ENCODE measurements at regions not wholly inside any gene's neighbourhood (a gene's known extent, or its start where the extent isn't known, plus 50 kb on each side); places are given as distances from the start of the nearest gene placed in this dataset.

- Histone ChIP-seq H3K4me3 (ENCODE audit: low read length) (no peak overlapping the region), H3K36me3 (replicated peaks; ENCODE audit: insufficient read depth, low read length) (no peaks in the 10 kb centered on the region), H3K4me1 (ENCODE audit: low read length) (no peaks in the 10 kb centered on the region), H3K79me2 (ENCODE audit: low read length) (no peaks in the 10 kb centered on the region), H3K9me3 (replicated peaks; ENCODE audit: insufficient read depth, low read length) (no peaks in the 10 kb centered on the region), H3F3A (ENCODE audit: insufficient read depth, low read length) (no peaks in the 10 kb centered on the region), H3K9me2 (replicated peaks; ENCODE audit: insufficient read depth, low read length) (no peaks in the 10 kb centered on the region), H3K9ac (ENCODE audit: low read length) (no peak overlapping the region), H2AFZ (ENCODE audit: low read length) (no peak overlapping the region), H4K20me1 (ENCODE audit: insufficient read depth, low read length) (no peaks in the 10 kb centered on the region), H3K27me3 (replicated peaks; ENCODE audit: insufficient read depth, low read length) (no peaks in the 10 kb centered on the region), H3K27ac (ENCODE audit: low read length) (no peak overlapping the region), H3K4me2 (ENCODE audit: low read depth, low read length) (no peak overlapping the region)
- no peak for TF ChIP-seq EZH2 (optimal IDR thresholded peaks at IDR 0.05; ENCODE audit: low read depth, low read length)
- TF ChIP-seq EZH2phosphoT487 (IDR thresholded peaks at IDR 0.05; ENCODE audit: low read length) = no peak
- no peak for TF ChIP-seq CTCF (IDR thresholded peaks at IDR 0.05; ENCODE audit: low read length)
- DNase-seq = no peak
These were observed 314.0 kb downstream of the KBTBD8 start for GRCh38 chr3:67312155-67312554.

GRCh38 chr3:67318162-67318561, 320.1 kb downstream of the KBTBD8 start:
- Histone ChIP-seq H3K4me2 (ENCODE audit: low read depth, low read length) (no peak overlapping the region), H3K4me3 (ENCODE audit: low read length) (no peak overlapping the region), H2AFZ (ENCODE audit: low read length) (no peak overlapping the region), H3K27ac (ENCODE audit: low read length) (no peak overlapping the region), H3K27me3 (replicated peaks; ENCODE audit: insufficient read depth, low read length) (no peaks in the 10 kb centered on the region), H3K9me3 (replicated peaks; ENCODE audit: insufficient read depth, low read length) (no peaks in the 10 kb centered on the region), H3K36me3 (replicated peaks; ENCODE audit: insufficient read depth, low read length) (no peaks in the 10 kb centered on the region), H3K9ac (ENCODE audit: low read length) (no peak overlapping the region), H3K9me2 (replicated peaks; ENCODE audit: insufficient read depth, low read length) (no peaks in the 10 kb centered on the region), H3F3A (ENCODE audit: insufficient read depth, low read length) (no peaks in the 10 kb centered on the region), H4K20me1 (ENCODE audit: insufficient read depth, low read length) (no peaks in the 10 kb centered on the region), H3K4me1 (ENCODE audit: low read length) (no peaks in the 10 kb centered on the region), H3K79me2 (ENCODE audit: low read length) (no peaks in the 10 kb centered on the region)
- TF ChIP-seq EZH2phosphoT487 (IDR thresholded peaks at IDR 0.05; ENCODE audit: low read length) = no peak
- DNase-seq = no peak

- no peak for TF ChIP-seq CTCF (IDR thresholded peaks at IDR 0.05; ENCODE audit: low read length)
- no peak for TF ChIP-seq EZH2 (optimal IDR thresholded peaks at IDR 0.05; ENCODE audit: low read depth, low read length)
- no peak for TF ChIP-seq EZH2phosphoT487 (IDR thresholded peaks at IDR 0.05; ENCODE audit: low read length)
- H3K27me3 ChIP-seq (replicated peaks; ENCODE audit: insufficient read depth, low read length) = no peaks in the 10 kb centered on the region
- H3K27ac ChIP-seq (ENCODE audit: low read length) = no peak overlapping the region
- no peak for DNase-seq
- H3F3A ChIP-seq (ENCODE audit: insufficient read depth, low read length) = no peaks in the 10 kb centered on the region
- no peaks in the 10 kb centered on the region for H4K20me1 ChIP-seq (ENCODE audit: insufficient read depth, low read length)
- no peak overlapping the region for H3K4me3 ChIP-seq (ENCODE audit: low read length)
- no peaks in the 10 kb centered on the region for H3K4me1 ChIP-seq (ENCODE audit: low read length)
- H3K36me3 ChIP-seq (replicated peaks; ENCODE audit: insufficient read depth, low read length) = no peaks in the 10 kb centered on the region
- no peak overlapping the region for H3K4me2 ChIP-seq (ENCODE audit: low read depth, low read length)
- no peaks in the 10 kb centered on the region for H3K9me3 ChIP-seq (replicated peaks; ENCODE audit: insufficient read depth, low read length)
- no peak overlapping the region for H2AFZ ChIP-seq (ENCODE audit: low read length)
- H3K9ac ChIP-seq (ENCODE audit: low read length) = no peak overlapping the region
- no peaks in the 10 kb centered on the region for H3K79me2 ChIP-seq (ENCODE audit: low read length)
- H3K9me2 ChIP-seq (replicated peaks; ENCODE audit: insufficient read depth, low read length) = no peaks in the 10 kb centered on the region
These were observed 326.4 kb downstream of the KBTBD8 start for GRCh38 chr3:67324554-67324953.

Data from MM.1S (cell line).